OCI-LY1 (cell line): ENCODE measurements at regions not wholly inside any gene's neighbourhood (a gene's known extent, or its start where the extent isn't known, plus 50 kb on each side); places are given as distances from the start of the nearest gene placed in this dataset.

Experiments
- H2AFZ ChIP-seq: fragments of 200-600 bp; sonication (generic), shearing (Covaris generic); 2 replicates; pipeline ENCODE4 v1.6.0; 2014; ENCODE audit warnings: antibody characterized with exemption, mild to moderate bottlenecking, low read length
- H3F3A ChIP-seq: fragments of 200-600 bp; sonication (generic), shearing (Covaris generic); 2 replicates; pipeline ENCODE4 v1.6.0; 2014; ENCODE audit warnings: mild to moderate bottlenecking, antibody characterized with exemption, low read length, moderate library complexity; ENCODE audit not compliant: insufficient read depth
- H3K27ac ChIP-seq: fragments of 200-600 bp; sonication (generic); 2 replicates; pipeline ENCODE4 v1.5.1; 2014; ENCODE audit warnings: low read length, mixed run types, mild to moderate bottlenecking, low read depth; ENCODE audit not compliant: poor library complexity, severe bottlenecking
- H3K27me3 ChIP-seq: fragments of 200-600 bp; sonication (generic); 2 replicates; pipeline ENCODE4 v1.6.0; 2014; ENCODE audit warnings: antibody characterized with exemption, mild to moderate bottlenecking, low read length, moderate library complexity; ENCODE audit not compliant: insufficient read depth
- H3K36me3 ChIP-seq: fragments of 200-600 bp; sonication (generic); 2 replicates; pipeline ENCODE4 v1.6.1; 2014; ENCODE audit warnings: mild to moderate bottlenecking, antibody characterized with exemption, low read length, moderate library complexity, mixed read lengths; ENCODE audit not compliant: insufficient read depth
- H3K4me1 ChIP-seq: fragments of 200-600 bp; sonication (generic); 2 replicates; pipeline ENCODE4 v1.5.1; 2014; ENCODE audit warnings: mild to moderate bottlenecking, low read length, moderate library complexity; ENCODE audit not compliant: insufficient read depth, severe bottlenecking
- H3K4me2 ChIP-seq: fragments of 200-600 bp; sonication (generic), shearing (Covaris generic); 2 replicates; pipeline ENCODE4 v1.6.1; 2014; ENCODE audit warnings: low read length
- H3K4me3 ChIP-seq: fragments of 200-600 bp; sonication (generic); 2 replicates; pipeline ENCODE4 v1.5.1; 2014; ENCODE audit warnings: low read length, low read depth, mild to moderate bottlenecking, mixed read lengths; ENCODE audit not compliant: poor library complexity, severe bottlenecking
- H3K79me2 ChIP-seq: fragments of 200-600 bp; shearing (Covaris generic); 2 replicates; pipeline ENCODE4 v1.6.1; 2016; ENCODE audit warnings: mixed run types, low read length, mixed read lengths; ENCODE audit not compliant: insufficient read depth
- H3K9ac ChIP-seq: fragments of 200-600 bp; sonication (generic), shearing (Covaris generic); 2 replicates; pipeline ENCODE4 v1.6.1; 2014; ENCODE audit warnings: mild to moderate bottlenecking, low read length, mixed read lengths
- H3K9me2 ChIP-seq: fragments of 200-600 bp; sonication (generic), shearing (Covaris generic); 2 replicates; pipeline ENCODE4 v1.6.1; 2014; ENCODE audit warnings: low read depth, mild to moderate bottlenecking, low read length, mixed read lengths
- H3K9me3 ChIP-seq: fragments of 200-600 bp; shearing (Covaris generic); 2 replicates; pipeline ENCODE4 v1.6.1; 2014; ENCODE audit warnings: low read length, mixed read lengths
- H4K20me1 ChIP-seq: fragments of 200-600 bp; sonication (generic), shearing (Covaris generic); 2 replicates; pipeline ENCODE4 v1.6.0; 2016; ENCODE audit warnings: mild to moderate bottlenecking, low read length; ENCODE audit not compliant: insufficient read depth
- EZH2 ChIP-seq: fragments of 200-600 bp; sonication (generic), shearing (Covaris generic); IDR thresholded peaks from 2 replicates; pipeline ENCODE4 v1.8.0; 2017; ENCODE audit warnings: borderline replicate concordance, mixed run types, mild to moderate bottlenecking, antibody characterized with exemption, low read length, moderate library complexity, mixed read lengths
- TF ChIP-seq, protein P1 (sequence below): fragments of 200-600 bp; sonication (generic), shearing (Covaris generic); IDR thresholded peaks from 2 replicates; pipeline ENCODE4 v1.5.1; 2017; ENCODE audit warnings: mild to moderate bottlenecking, antibody characterized with exemption, low read length, moderate library complexity, mixed read lengths

DNA sequence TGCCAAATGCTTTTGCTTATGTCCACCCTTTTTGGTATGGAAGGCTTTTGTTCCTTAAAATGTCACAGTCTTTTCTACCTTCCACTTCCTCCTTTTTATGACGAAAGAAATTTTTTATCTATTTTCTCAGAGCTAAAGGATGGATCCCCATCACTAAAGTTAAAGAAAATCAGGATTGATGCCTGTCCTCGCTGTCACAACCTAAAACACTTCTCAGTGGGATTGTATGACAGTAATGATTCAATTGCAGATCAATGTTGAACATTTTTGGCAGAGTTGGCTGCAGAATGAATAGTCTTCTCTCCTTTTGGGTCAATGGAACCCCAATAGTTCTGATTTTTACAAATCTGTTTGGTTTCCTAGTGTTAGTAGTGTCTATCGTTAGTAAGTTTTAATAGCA is 549.8 kb upstream of the ROBO2 start:
- no peaks in the 10 kb centered on the region for H3K9me2 ChIP-seq
- H3K27ac ChIP-seq, result no peak overlapping the region
- no peak overlapping the region for H3K4me3 ChIP-seq
- no peaks in the 10 kb centered on the region for H3K4me1 ChIP-seq
- TF ChIP-seq, protein P1, sequence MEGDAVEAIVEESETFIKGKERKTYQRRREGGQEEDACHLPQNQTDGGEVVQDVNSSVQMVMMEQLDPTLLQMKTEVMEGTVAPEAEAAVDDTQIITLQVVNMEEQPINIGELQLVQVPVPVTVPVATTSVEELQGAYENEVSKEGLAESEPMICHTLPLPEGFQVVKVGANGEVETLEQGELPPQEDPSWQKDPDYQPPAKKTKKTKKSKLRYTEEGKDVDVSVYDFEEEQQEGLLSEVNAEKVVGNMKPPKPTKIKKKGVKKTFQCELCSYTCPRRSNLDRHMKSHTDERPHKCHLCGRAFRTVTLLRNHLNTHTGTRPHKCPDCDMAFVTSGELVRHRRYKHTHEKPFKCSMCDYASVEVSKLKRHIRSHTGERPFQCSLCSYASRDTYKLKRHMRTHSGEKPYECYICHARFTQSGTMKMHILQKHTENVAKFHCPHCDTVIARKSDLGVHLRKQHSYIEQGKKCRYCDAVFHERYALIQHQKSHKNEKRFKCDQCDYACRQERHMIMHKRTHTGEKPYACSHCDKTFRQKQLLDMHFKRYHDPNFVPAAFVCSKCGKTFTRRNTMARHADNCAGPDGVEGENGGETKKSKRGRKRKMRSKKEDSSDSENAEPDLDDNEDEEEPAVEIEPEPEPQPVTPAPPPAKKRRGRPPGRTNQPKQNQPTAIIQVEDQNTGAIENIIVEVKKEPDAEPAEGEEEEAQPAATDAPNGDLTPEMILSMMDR, result no peak
- no peak for TF ChIP-seq EZH2
- no peaks in the 10 kb centered on the region for H3K9me3 ChIP-seq
- no peak overlapping the region for H2AFZ ChIP-seq
- H3F3A ChIP-seq, result no peaks in the 10 kb centered on the region
- H3K36me3 ChIP-seq, result no peaks in the 10 kb centered on the region
- no peaks in the 10 kb centered on the region for H3K79me2 ChIP-seq
- no peak overlapping the region for H3K9ac ChIP-seq
- no peaks in the 10 kb centered on the region for H4K20me1 ChIP-seq
- no peaks in the 10 kb centered on the region for H3K27me3 ChIP-seq
- H3K4me2 ChIP-seq, result no peak overlapping the region

DNA sequence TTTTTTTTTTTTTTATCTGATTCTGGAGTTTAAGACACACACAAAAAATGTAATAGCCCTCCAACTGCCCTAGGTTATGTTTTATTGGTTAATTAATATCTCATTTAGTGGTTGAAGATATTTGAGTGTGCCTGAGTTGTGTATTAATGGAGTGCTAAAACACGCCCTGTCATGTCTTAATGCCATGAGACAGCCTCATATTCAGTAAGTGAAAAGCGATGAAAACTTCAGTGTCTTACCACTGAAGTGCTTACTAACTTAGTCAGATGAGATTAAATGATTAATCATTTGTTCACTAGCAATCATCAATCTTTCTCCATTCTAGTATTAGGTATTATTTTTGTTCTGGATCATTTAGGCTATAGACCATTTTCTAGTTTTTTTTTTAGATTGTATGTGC is 544.7 kb upstream of the ROBO2 start:
- no peaks in the 10 kb centered on the region for H3F3A ChIP-seq
- no peak overlapping the region for H2AFZ ChIP-seq

DNA sequence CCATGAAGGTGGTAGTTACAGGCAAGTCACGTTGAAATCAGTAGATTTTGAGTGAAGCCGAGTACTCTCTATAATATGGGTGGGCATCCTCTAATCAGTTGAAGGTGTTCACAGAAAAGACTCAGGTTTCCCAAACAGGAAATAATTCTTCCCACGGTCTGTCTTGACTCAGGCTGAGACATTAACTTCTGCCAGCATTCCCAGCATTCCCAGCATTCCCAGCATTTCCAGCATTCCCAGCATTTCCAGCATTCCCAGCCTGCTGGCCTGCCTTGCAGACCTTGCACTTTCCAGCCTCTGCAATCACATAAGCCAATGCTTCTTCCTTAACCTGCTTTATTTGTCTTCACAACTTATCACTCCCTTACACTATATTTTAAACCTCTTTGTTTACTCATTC is 542.3 kb upstream of the ROBO2 start:
- no peaks in the 10 kb centered on the region for H3K4me1 ChIP-seq
- H2AFZ ChIP-seq, result no peak overlapping the region
- H3K4me3 ChIP-seq, result no peak overlapping the region
- no peak overlapping the region for H3K27ac ChIP-seq
- no peak overlapping the region for H3K9ac ChIP-seq
- H3K27me3 ChIP-seq, result no peaks in the 10 kb centered on the region
- no peaks in the 10 kb centered on the region for H3K9me3 ChIP-seq
- no peaks in the 10 kb centered on the region for H3K36me3 ChIP-seq
- no peak for TF ChIP-seq EZH2
- TF ChIP-seq, protein P1, result no peak
- no peak overlapping the region for H3K4me2 ChIP-seq
- no peaks in the 10 kb centered on the region for H3K9me2 ChIP-seq
- no peaks in the 10 kb centered on the region for H4K20me1 ChIP-seq
- no peaks in the 10 kb centered on the region for H3F3A ChIP-seq
- H3K79me2 ChIP-seq, result no peaks in the 10 kb centered on the region

More for the DNA sequence above, 544.7 kb upstream of the ROBO2 start:
- Histone ChIP-seq H4K20me1 (no peaks in the 10 kb centered on the region), H3K9me3 (no peaks in the 10 kb centered on the region), H3K4me3 (no peak overlapping the region), H3K9me2 (no peaks in the 10 kb centered on the region), H3K27ac (no peak overlapping the region), H3K36me3 (no peaks in the 10 kb centered on the region), H3K9ac (no peak overlapping the region), H3K27me3 (no peaks in the 10 kb centered on the region), H3K4me2 (no peak overlapping the region), H3K79me2 (no peaks in the 10 kb centered on the region), H3K4me1 (no peaks in the 10 kb centered on the region)
- no peak for TF ChIP-seq EZH2
- TF ChIP-seq, protein P1, result no peak
